ENCODE measurements at regions not wholly inside any gene's neighbourhood (a gene's known extent, or its start where the extent isn't known, plus 50 kb on each side); places are given as distances from the start of the nearest gene placed in this dataset.
"Not testable (repeated sequence)": the region's sequence is repeated elsewhere in the genome, so short reads cannot be mapped to it uniquely, and the experiment has no call there.

- in situ Hi-C loops (cut with MboI; ENCODE audit: low pct_unique_long_range_greater_than_20kb, low sequenced_read_pairs) = no loop called here
- no peak for DNase-seq
Measured at GRCh38 chr4:92182736-92183407, 120.9 kb upstream of the GRID2 start.

DNA sequence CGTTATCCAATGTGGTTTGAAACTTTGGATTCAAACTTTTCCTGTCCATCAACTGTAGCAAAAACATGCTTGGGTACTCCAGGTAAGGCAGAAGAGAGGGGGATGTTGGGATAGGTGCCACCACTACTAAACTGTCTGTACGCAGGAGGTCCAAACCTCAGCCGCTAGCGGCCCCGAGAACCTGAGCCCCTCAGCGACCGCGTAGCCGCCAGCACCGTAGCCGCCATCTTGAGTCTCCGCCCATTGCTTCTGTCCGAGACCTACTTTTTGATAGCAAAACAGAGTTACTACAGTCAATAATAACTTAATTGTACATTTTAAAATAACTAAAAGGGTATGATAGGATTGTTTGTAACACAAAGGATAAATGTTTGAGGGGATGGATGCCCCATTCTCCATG is 119.9 kb upstream of the GRID2 start:
- no peak for DNase-seq
- in situ Hi-C loops (cut with MboI; ENCODE audit: low pct_unique_long_range_greater_than_20kb, low sequenced_read_pairs) = no loop called here

DNA sequence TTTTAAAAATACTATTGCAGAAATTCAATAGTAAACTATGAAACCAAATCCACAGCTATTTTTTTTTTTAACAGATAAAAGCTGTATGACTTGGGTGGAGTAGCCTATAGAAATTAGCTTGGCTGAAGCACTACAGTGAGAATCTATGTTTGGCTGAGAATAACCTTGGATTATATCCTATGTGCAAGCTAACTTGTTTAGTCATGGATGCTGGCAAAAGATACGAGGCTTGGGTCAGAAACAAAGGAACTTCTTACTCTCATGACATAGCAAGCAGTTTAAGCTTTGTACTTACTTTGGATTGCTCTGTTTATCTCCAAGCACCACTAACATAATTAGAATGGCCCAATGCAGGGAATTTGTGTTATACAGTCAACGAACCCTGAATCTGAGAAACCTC is 119.2 kb upstream of the GRID2 start:
- no peak for DNase-seq
- in situ Hi-C loops (cut with MboI; ENCODE audit: low pct_unique_long_range_greater_than_20kb, low sequenced_read_pairs) = no loop called here

- in situ Hi-C loops (cut with MboI; ENCODE audit: low pct_unique_long_range_greater_than_20kb, low sequenced_read_pairs) = no loop called here
Measured at GRCh38 chr4:92186239-92186638, 117.5 kb upstream of the GRID2 start.

GRCh38 chr4:92189146-92189545 is 114.6 kb upstream of the GRID2 start:
- no peak for DNase-seq
- in situ Hi-C loops (cut with MboI; ENCODE audit: low pct_unique_long_range_greater_than_20kb, low sequenced_read_pairs) = no loop called here

More at GRCh38 chr4:92186239-92186638, 117.5 kb upstream of the GRID2 start:
- DNase-seq = no peak

GRCh38 chr4:92198711-92199110 is 105.1 kb upstream of the GRID2 start:
- in situ Hi-C loops (cut with MboI; ENCODE audit: low pct_unique_long_range_greater_than_20kb, low sequenced_read_pairs) = no loop called here
- no peak for DNase-seq

DNA sequence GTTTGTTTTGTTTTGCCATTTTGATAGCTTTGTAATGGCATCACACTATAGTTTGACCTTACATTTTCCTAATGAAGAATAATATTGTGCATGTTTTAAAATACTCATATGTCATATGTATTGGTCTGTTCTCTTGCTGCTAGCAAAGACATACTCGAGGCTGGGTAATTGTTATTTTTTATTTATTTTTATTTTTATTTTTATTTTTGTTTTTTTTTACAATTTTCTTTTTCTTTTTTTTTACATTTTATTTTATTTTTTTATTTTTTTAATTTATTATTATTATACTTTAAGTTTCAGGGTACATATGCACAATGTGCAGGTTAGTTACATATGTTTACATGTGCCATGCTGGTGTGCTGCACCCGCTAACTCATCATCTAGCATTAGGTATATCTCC is 104.6 kb upstream of the GRID2 start:
- DNase-seq = no peak
- in situ Hi-C loops (cut with MboI; ENCODE audit: low pct_unique_long_range_greater_than_20kb, low sequenced_read_pairs) = no loop called here

DNA sequence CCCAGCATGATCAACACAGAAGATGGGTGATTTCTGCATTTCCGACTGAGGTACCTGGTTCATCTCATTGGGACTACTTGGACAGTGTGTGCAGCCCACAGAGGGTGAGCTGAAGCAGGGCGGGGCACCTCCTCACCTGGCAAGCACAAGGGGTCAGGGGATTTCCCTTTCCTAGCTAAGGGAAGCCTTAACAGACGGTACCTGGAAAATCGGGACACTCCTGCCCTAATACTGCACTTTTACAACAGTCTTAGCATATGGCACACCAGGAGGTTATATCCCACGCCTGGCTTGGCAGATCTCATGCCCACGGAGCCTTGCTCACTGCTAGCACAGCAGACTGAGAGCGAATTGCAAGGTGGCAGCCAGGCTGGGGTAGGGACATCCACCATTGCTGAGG is 92.9 kb upstream of the GRID2 start:
- DNase-seq = no peak
- in situ Hi-C loops (cut with MboI; ENCODE audit: low pct_unique_long_range_greater_than_20kb, low sequenced_read_pairs) = no loop called here

- in situ Hi-C loops (cut with MboI; ENCODE audit: low pct_unique_long_range_greater_than_20kb, low sequenced_read_pairs) = no loop called here
- DNase-seq = no peak
Measured at GRCh38 chr4:92215476-92215875, 88.3 kb upstream of the GRID2 start.

- in situ Hi-C loops (cut with MboI; ENCODE audit: low pct_unique_long_range_greater_than_20kb, low sequenced_read_pairs) = no loop called here
Measured at GRCh38 chr4:92231511-92231910, 72.3 kb upstream of the GRID2 start.

DNA sequence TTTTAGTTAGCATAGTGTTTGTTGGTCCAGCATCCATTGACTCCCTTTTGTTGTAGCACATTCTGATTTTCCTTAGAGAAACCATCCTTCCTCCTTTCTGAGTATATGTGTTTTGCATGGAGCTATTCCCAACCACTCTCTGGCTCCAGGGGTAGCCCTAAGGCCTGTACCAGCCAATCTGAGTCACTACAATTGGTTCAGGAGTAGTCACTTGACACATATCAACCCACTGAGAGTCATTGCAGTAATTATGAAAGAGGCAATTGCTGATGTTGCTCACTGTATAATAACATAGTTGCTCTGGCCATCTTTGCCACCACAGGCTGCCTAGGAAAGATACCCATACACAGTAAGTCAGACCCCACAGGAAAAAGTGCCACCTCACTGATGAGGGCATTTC is 71.2 kb upstream of the GRID2 start:
- in situ Hi-C loops (cut with MboI; ENCODE audit: low pct_unique_long_range_greater_than_20kb, low sequenced_read_pairs) = no loop called here
- DNase-seq = no peak

More at GRCh38 chr4:92231511-92231910, 72.3 kb upstream of the GRID2 start:
- DNase-seq = no peak

DNA sequence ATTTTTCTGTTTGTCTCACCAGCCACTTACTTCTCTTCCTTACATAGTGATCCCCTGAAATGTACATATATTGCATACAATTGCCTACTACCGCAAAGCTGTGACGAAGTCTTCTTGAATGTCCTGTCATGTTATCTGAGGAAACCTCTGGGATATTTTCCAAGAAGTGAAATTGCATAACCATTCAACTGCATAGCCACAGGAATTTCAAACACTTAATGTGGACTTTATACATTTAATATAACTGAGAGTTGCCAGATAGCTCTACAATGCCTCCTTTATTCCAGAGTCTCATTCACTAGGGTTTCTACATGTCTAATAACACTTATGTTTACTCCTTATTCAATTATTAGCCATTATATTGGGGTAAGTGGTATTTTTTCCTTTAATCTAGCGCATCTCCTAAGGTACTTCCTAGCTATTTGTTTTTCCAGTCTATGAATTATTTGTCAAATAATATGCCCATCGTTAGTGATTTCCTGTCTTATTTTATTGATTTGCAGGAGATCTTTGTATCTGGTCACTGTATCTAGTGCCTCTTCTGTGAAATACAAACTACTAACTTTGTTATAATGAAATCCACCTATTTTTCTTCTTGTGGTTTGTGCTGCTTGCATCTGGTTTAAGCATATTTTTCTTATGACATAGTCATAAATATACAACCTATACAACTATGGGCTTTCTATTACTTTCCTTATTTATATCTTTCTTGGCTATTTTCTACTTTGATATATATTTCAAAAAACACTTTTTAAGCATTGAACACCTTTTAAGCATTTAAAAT is 69.2 kb upstream of the GRID2 start:
- no peak for DNase-seq
- in situ Hi-C loops (cut with MboI; ENCODE audit: low pct_unique_long_range_greater_than_20kb, low sequenced_read_pairs) = no loop called here

DNA sequence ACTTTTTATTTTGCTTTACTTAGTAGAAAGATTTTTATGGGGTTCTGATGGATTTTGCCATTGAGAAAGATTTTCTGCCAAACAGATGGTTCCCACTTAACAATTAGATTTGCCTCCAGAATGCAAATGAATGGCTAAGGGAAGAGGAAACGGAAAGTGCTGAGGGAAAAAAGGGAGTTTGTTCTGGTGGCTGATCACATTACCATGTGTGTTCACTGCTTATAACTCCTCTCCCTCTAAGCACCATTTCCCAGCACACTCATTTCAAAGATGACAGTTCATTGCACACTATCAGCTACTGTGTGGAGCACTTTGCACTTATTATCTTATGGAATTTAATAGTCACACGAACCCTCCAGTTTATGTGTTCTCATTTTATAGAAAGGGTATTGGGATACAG is 68.0 kb upstream of the GRID2 start:
- no peak for DNase-seq
- in situ Hi-C loops (cut with MboI; ENCODE audit: low pct_unique_long_range_greater_than_20kb, low sequenced_read_pairs) = no loop called here

GRCh38 chr4:92236877-92237276 is 66.9 kb upstream of the GRID2 start:
- in situ Hi-C loops (cut with MboI; ENCODE audit: low pct_unique_long_range_greater_than_20kb, low sequenced_read_pairs) = no loop called here
- no peak for DNase-seq

GRCh38 chr4:92237559-92237958 is 66.2 kb upstream of the GRID2 start:
- in situ Hi-C loops (cut with MboI; ENCODE audit: low pct_unique_long_range_greater_than_20kb, low sequenced_read_pairs) = no loop called here
- no peak for DNase-seq

- in situ Hi-C loops (cut with MboI; ENCODE audit: low pct_unique_long_range_greater_than_20kb, low sequenced_read_pairs) = no loop called here
- DNase-seq = no peak
Measured at GRCh38 chr4:92241094-92241493, 62.7 kb upstream of the GRID2 start.

DNA sequence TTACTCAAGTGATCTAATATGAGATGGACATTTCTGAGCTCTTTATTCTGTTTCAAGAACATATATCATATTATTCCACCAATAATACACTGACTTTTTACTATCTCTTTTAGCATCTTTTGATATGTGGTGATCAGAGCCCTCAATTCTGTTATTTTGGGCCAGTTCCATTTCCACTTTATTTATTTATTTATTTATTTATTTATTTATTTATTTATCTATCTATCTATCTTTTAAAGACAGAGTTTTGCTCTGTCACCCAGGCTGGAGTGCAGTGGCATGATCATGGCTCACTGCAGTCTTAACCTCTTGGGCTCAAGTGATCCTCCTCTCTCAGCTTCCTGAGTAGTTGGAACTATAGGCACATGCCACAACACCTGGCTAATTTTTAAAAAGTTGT is 57.4 kb upstream of the GRID2 start:
- in situ Hi-C loops (cut with MboI; ENCODE audit: low pct_unique_long_range_greater_than_20kb, low sequenced_read_pairs) = no loop called here
- DNase-seq = no peak

DNA sequence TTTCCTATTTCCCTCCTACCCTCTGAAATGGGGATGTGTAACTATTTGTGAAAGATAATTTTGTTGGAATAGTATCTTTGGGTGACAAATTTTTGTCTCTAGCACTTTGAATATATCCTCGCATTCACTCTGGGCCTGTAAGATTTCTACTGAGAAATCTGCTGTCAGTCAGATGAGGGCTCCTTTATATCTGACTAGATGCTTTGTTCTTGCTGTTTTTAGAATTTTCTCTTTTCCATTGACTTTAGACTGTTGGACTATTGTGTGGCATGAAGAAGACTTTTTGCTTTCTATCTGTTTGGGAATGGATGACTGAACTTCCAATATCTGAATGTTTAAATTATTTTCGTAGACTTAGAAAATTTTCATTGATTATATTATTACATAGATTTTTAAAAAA is 54.2 kb upstream of the GRID2 start:
- no peak for DNase-seq
- in situ Hi-C loops (cut with MboI; ENCODE audit: low pct_unique_long_range_greater_than_20kb, low sequenced_read_pairs) = no loop called here

GRCh38 chr4:92251711-92252110 is 52.1 kb upstream of the GRID2 start:
- no peak for DNase-seq
- in situ Hi-C loops (cut with MboI; ENCODE audit: low pct_unique_long_range_greater_than_20kb, low sequenced_read_pairs) = no loop called here

DNA sequence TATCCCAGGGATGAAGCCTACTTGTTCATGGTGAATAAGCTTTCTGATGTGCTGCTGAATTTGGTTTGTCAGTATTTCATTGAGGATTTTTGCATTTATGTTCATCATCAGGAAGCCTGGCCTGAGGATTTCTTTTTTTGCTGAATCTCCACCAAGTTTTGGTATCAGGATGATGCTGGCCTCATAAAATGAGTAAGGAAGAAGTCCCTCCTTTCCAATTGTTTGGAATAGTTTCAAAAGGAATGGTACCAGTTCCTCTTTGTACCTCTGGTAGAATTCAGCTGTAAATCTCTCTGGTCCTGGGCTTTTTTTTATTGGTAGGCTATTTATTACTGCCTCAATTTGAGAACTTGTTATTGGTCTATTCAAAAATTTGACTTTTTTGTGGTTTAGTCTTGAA is 51.4 kb upstream of the GRID2 start:
- in situ Hi-C loops (cut with MboI; ENCODE audit: low pct_unique_long_range_greater_than_20kb, low sequenced_read_pairs); DNase-seq: not testable (repeated sequence)

- no peak for DNase-seq
- in situ Hi-C loops (cut with MboI; ENCODE audit: low pct_unique_long_range_greater_than_20kb, low sequenced_read_pairs) = no loop called here
Measured at GRCh38 chr4:92252846-92253245, 50.9 kb upstream of the GRID2 start.

All from KBM-7 (cell line).